ENCODE measurements at regions not wholly inside any gene's neighbourhood (a gene's known extent, or its start where the extent isn't known, plus 50 kb on each side); places are given as distances from the start of the nearest gene placed in this dataset.

GRCh38 chr4:54400802-54401201, 171.7 kb downstream of the PDGFRA start:
- no peak for TF ChIP-seq EZH2phosphoT487 (IDR thresholded peaks at IDR 0.05; ENCODE audit: insufficient read depth, low read depth)
- no peak for TF ChIP-seq EZH2 (IDR thresholded peaks at IDR 0.05; ENCODE audit: insufficient read depth, poor library complexity, severe bottlenecking)
